H1 (cell line): ENCODE measurements at regions not wholly inside any gene's neighbourhood (a gene's known extent, or its start where the extent isn't known, plus 50 kb on each side); places are given as distances from the start of the nearest gene placed in this dataset.

ENCODE experiments used
- CTCF ChIA-PET: fragments of 300-600 bp; sonication (Branson Sonifier 250); formaldehyde crosslinking; loops from one replicate; lab custom pipeline; 2021; ENCODE audit not compliant: partially characterized antibody; lab: Charles Lee
- POLR2A ChIA-PET: fragments of 300-600 bp; sonication (Branson Sonifier 250); formaldehyde crosslinking; loops from one replicate; lab custom pipeline; 2021; ENCODE audit warnings: inconsistent platforms; ENCODE audit not compliant: partially characterized antibody; lab: Charles Lee
- DNase-seq, 2 experiments: peaks; one replicate each; pipeline versions ENCODE4 v3.0.0 to v3.0.0-alpha.2; 2010 to 2022; ENCODE audit warnings: low spot score in 2 of 2, low read depth in 1 of 2, mixed read lengths in 1 of 2
- FAIRE-seq: peaks from 2 replicates; lab custom pipeline; 2011; peaks lifted over from hg19 to GRCh38; lab: Jason Lieb, UNC
- H2AFZ ChIP-seq: 2 replicates; pipeline ENCODE4 v1.8.1; 2012; ENCODE audit warnings: low read length, inconsistent platforms
- H2AK5ac ChIP-seq: 2 replicates; pipeline ENCODE4 v1.6.1; 2013; ENCODE audit warnings: low read depth, low read length
- H2BK120ac ChIP-seq: replicated peaks from 2 replicates; pipeline ENCODE3; 2013; ENCODE audit warnings: low read depth, low read length, inconsistent platforms
- H2BK12ac ChIP-seq: 2 replicates; pipeline ENCODE4 v1.6.1; 2013; ENCODE audit warnings: low read depth, low read length
- H2BK15ac ChIP-seq: 2 replicates; pipeline ENCODE4 v1.6.1; 2013; ENCODE audit warnings: low read length
- H2BK20ac ChIP-seq: 2 replicates; pipeline ENCODE4 v1.6.1; 2013; ENCODE audit warnings: low read length
- H2BK5ac ChIP-seq: 2 replicates; pipeline ENCODE4 v1.6.1; 2013; ENCODE audit warnings: low read depth, low read length
- H3K14ac ChIP-seq: 2 replicates; pipeline ENCODE4 v1.6.1; 2013; ENCODE audit warnings: inconsistent platforms; ENCODE audit not compliant: insufficient read length
- H3K18ac ChIP-seq: 2 replicates; pipeline ENCODE4 v1.6.1; 2013; ENCODE audit warnings: low read length; ENCODE audit errors: extremely low read depth
- H3K23ac ChIP-seq: 2 replicates; pipeline ENCODE4 v1.6.1; 2013; ENCODE audit warnings: inconsistent platforms; ENCODE audit not compliant: insufficient read length
- H3K23me2 ChIP-seq: 2 replicates; pipeline ENCODE4 v1.6.1; 2013; ENCODE audit warnings: low read depth, low read length
- H3K27ac ChIP-seq: 2 replicates; pipeline ENCODE4 v1.6.1; 2011; ENCODE audit warnings: low read depth, low read length, inconsistent platforms
- H3K27me3 ChIP-seq, 4 experiments: replicated peaks in 1 of 4; 1 replicate in 1 of 4; 2 replicates in 3 of 4; pipeline versions ENCODE4 v1.6.1 to v1.8.1; 2011 to 2013; ENCODE audit warnings: low read length in 3 of 4, mild to moderate bottlenecking in 3 of 4, inconsistent platforms in 2 of 4, mixed read lengths in 2 of 4, moderate library complexity in 1 of 4; ENCODE audit not compliant: control insufficient read depth in 3 of 4, insufficient read depth in 3 of 4; ENCODE audit errors: extremely low read depth in 1 of 4
- H3K36me3 ChIP-seq, 4 experiments: 2 replicates each; pipeline versions ENCODE4 v1.6.1 to v1.8.1; 2011 to 2013; ENCODE audit warnings: mild to moderate bottlenecking in 4 of 4, low read length in 3 of 4, moderate library complexity in 2 of 4, control low read depth in 1 of 4, inconsistent platforms in 1 of 4; ENCODE audit not compliant: insufficient read depth in 4 of 4, control insufficient read depth in 2 of 4
- H3K4ac ChIP-seq: replicated peaks from 2 replicates; pipeline ENCODE3; 2013; ENCODE audit warnings: low read length, low read depth, mixed read lengths, inconsistent platforms; ENCODE audit not compliant: insufficient read length
- H3K4me1 ChIP-seq, 4 experiments: replicated peaks in 1 of 4; 1 replicate in 1 of 4; 2 replicates in 3 of 4; pipeline versions ENCODE4 v1.6.1 to v1.8.1; 2011 to 2013; ENCODE audit warnings: low read length in 3 of 4, inconsistent platforms in 2 of 4, mixed read lengths in 1 of 4; ENCODE audit not compliant: insufficient read depth in 4 of 4, control insufficient read depth in 3 of 4
- H3K4me2 ChIP-seq, 2 experiments: 2 replicates each; pipeline versions ENCODE4 v1.6.1 to v1.8.1; 2011 to 2013; ENCODE audit warnings: low read depth in 2 of 2, low read length in 2 of 2, control low read depth in 1 of 2, inconsistent platforms in 1 of 2, mild to moderate bottlenecking in 1 of 2; ENCODE audit not compliant: insufficient read depth in 1 of 2
- H3K4me3 ChIP-seq, 4 experiments: fragments of 200-600, 300-600 bp in 1 of 4; sonication (generic), shearing (Covaris generic), sonication (Bioruptor Twin) in 1 of 4; 2 replicates each; pipeline versions ENCODE4 v1.5.1 to v1.8.1; 2011 to 2016; ENCODE audit warnings: low read length in 4 of 4, low read depth in 3 of 4, control low read depth in 2 of 4, inconsistent platforms in 2 of 4, mild to moderate bottlenecking in 2 of 4, mixed read lengths in 1 of 4, moderate library complexity in 1 of 4; ENCODE audit not compliant: insufficient read depth in 2 of 4; ENCODE audit errors: extremely low read depth in 1 of 4
- H3K56ac ChIP-seq: replicated peaks from 2 replicates; pipeline ENCODE3; 2013; ENCODE audit warnings: low read depth, mild to moderate bottlenecking, mixed read lengths, low read length, inconsistent platforms; ENCODE audit not compliant: insufficient read length
- H3K79me1 ChIP-seq: 2 replicates; pipeline ENCODE4 v1.6.1; 2013; ENCODE audit warnings: low read depth, low read length, control low read depth
- H3K79me2 ChIP-seq, 2 experiments: 2 replicates each; pipeline versions ENCODE4 v1.6.1 to v1.8.1; 2012 to 2013; ENCODE audit warnings: low read length in 2 of 2, mild to moderate bottlenecking in 2 of 2, inconsistent platforms in 1 of 2; ENCODE audit not compliant: insufficient read depth in 2 of 2, control insufficient read depth in 1 of 2
- H3K9ac ChIP-seq, 4 experiments: replicated peaks in 1 of 4; 1 replicate in 1 of 4; 2 replicates in 3 of 4; pipeline versions ENCODE4 v1.6.1 to v1.8.1; 2011 to 2013; ENCODE audit warnings: low read depth in 3 of 4, low read length in 3 of 4, control low read depth in 2 of 4, mild to moderate bottlenecking in 2 of 4, moderate library complexity in 2 of 4, inconsistent platforms in 1 of 4; ENCODE audit errors: extremely low read depth in 1 of 4
- H3K9me3 ChIP-seq, 2 experiments: 2 replicates each; pipeline versions ENCODE4 v1.6.1 to v1.8.1; 2012 to 2013; ENCODE audit warnings: mild to moderate bottlenecking in 2 of 2, moderate library complexity in 2 of 2, control low read depth in 1 of 2, inconsistent platforms in 1 of 2, low read depth in 1 of 2, low read length in 1 of 2, mixed read lengths in 1 of 2; ENCODE audit not compliant: insufficient read depth in 2 of 2
- H4K20me1 ChIP-seq, 2 experiments: replicated peaks in 1 of 2; 2 replicates each; pipeline versions ENCODE3 to v1.8.1; 2011 to 2013; ENCODE audit warnings: inconsistent platforms in 2 of 2, low read length in 2 of 2, mild to moderate bottlenecking in 1 of 2; ENCODE audit not compliant: insufficient read depth in 2 of 2, control insufficient read depth in 1 of 2
- H4K5ac ChIP-seq: 2 replicates; pipeline ENCODE4 v1.6.1; 2013; ENCODE audit warnings: low read length, low read depth, mixed read lengths, inconsistent platforms; ENCODE audit not compliant: insufficient read length
- H4K8ac ChIP-seq: 2 replicates; pipeline ENCODE4 v1.8.0; 2013; ENCODE audit warnings: mild to moderate bottlenecking, moderate library complexity, low read length, inconsistent platforms; ENCODE audit not compliant: insufficient read depth; ENCODE audit errors: extremely low read depth
- H4K91ac ChIP-seq: replicated peaks from 2 replicates; pipeline ENCODE3; 2013; ENCODE audit warnings: low read length, mixed read lengths, inconsistent platforms; ENCODE audit not compliant: insufficient read length
- CTBP2 ChIP-seq: IDR thresholded peaks from 2 replicates; pipeline ENCODE4 v1.7.0; 2011; ENCODE audit warnings: borderline replicate concordance, mild to moderate bottlenecking, moderate library complexity, mixed read lengths, low read length; ENCODE audit not compliant: insufficient read depth, insufficient read length
- POLR2A ChIP-seq, 2 experiments: IDR thresholded peaks; 1 replicate in 1 of 2; 2 replicates in 1 of 2; pipeline ENCODE4 v1.6.1; 2011; ENCODE audit warnings: low read depth in 2 of 2, low read length in 2 of 2, mild to moderate bottlenecking in 2 of 2; ENCODE audit errors: control extremely low read depth in 1 of 2
- RAD21 ChIP-seq, 2 experiments: IDR thresholded peaks in 1 of 2; conservative IDR thresholded peaks in 1 of 2; 2 replicates each; pipeline ENCODE4 v1.6.1; 2011; ENCODE audit warnings: low read depth in 2 of 2, low read length in 2 of 2, improper control_type of control experiment in 1 of 2, inconsistent platforms in 1 of 2, mild to moderate bottlenecking in 1 of 2, moderate library complexity in 1 of 2
- SIRT6 ChIP-seq: IDR thresholded peaks from one replicate; pipeline ENCODE4 v1.7.1; 2012; ENCODE audit warnings: low read length, inconsistent platforms
- TBP ChIP-seq: IDR thresholded peaks from 2 replicates; pipeline ENCODE4 v1.6.1; 2011; ENCODE audit warnings: low read depth, low read length, improper control_type of control experiment
- WGBS, 2 experiments: shearing (Covaris generic) in 1 of 2; methylation state at CpG; one replicate each; pipeline versions ENCODE4 v1.1.6 to v1.1.7; 2013 to 2015; ENCODE audit warnings: low lambda C conversion rate in 2 of 2, mixed read lengths in 2 of 2, inconsistent platforms in 1 of 2, low coverage in 1 of 2, missing lambda C conversion rate in 1 of 2; ENCODE audit not compliant: insufficient replicate concordance in 2 of 2, insufficient coverage in 1 of 2, insufficient read length in 1 of 2; ENCODE audit errors: extremely low coverage in 1 of 2, missing lambda C conversion rate in 1 of 2; 5-methylcytosine and 5-hydroxymethylcytosine counted together

DNA sequence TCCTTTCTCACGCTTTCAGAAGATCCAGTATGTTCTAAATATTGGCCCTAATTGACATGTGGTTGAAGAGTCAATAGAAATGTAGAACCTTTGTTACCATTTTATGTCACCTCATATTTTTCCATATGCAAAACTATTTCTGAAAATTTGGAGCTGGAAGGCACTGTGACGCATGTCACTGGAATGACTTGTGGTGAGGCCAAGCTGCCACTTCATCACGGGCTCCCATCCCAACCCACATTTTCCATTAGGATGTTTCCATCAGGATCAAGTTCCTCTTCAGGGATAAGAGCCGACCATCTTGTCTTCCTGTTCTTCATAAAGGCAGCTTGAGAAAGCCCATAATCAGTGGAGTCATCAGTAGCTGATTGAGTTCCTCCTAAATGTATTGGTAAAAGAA, 1241.7 kb downstream of the GATA3 start:
- Histone ChIP-seq H3K23me2 (no peaks in the 10 kb centered on the region), H2BK15ac (no peak overlapping the region), H3K9me3 (no peaks in the 10 kb centered on the region), H4K20me1 (no peaks in the 10 kb centered on the region), H3K4me2 (no peak overlapping the region), H3K9ac (no peak overlapping the region), H3K4me1 (no peaks in the 10 kb centered on the region), H3K4ac (no peak overlapping the region), H2BK12ac (no peak overlapping the region), H4K5ac (no peak overlapping the region), H3K27ac (no peak overlapping the region), H2AK5ac (no peak overlapping the region), H3K23ac (no peak overlapping the region), H3K56ac (no peak overlapping the region), H3K27me3 (no peaks in the 10 kb centered on the region), H4K8ac (no peak overlapping the region), H4K91ac (no peak overlapping the region), H2BK20ac (no peak overlapping the region), H3K14ac (no peak overlapping the region), H2BK5ac (no peak overlapping the region), H2AFZ (no peak overlapping the region), H3K79me2 (no peaks in the 10 kb centered on the region), H3K36me3 (no peaks in the 10 kb centered on the region), H3K4me3 (no peak overlapping the region), H2BK120ac (no peak overlapping the region), H3K79me1 (no peaks in the 10 kb centered on the region), H3K18ac (no peak overlapping the region)
- FAIRE-seq (no peak), DNase-seq (no peak)
- CTCF ChIA-PET: interaction anchor here (1.2 kb wide), 1 partner anchor 112 kb away, joined by 3 read pairs; no protein-coding TSS in a partner anchor
- POLR2A ChIA-PET: no interaction called here
- 94% methylated on average over 4 of the region's 4 CpGs; no CpG with 5 or more reads in 1 of the 2 experiments for WGBS, 2 experiments
- TF ChIP-seq SIRT6 (no peak), CTBP2 (no peak), TBP (no peak), POLR2A (IDR thresholded peaks at IDR 0.05; ENCODE audit: control extremely low read depth in 1 of 2, low read depth in 2 of 2, low read length in 2 of 2) (no peak), RAD21 (IDR thresholded peaks at IDR 0.05 in 1 of 2, conservative IDR thresholded peaks at IDR 0.05 in 1 of 2; ENCODE audit: low read depth in 2 of 2, low read length in 2 of 2) (no peak)
